Kidney epithelial cell (primary cell): ENCODE measurements at regions not wholly inside any gene's neighbourhood (a gene's known extent, or its start where the extent isn't known, plus 50 kb on each side); places are given as distances from the start of the nearest gene placed in this dataset.

Experiments used
- DNase-seq: peaks from one replicate; pipeline ENCODE4 v3.0.0-alpha.2; 2010; ENCODE audit warnings: low read depth
- H3K27me3 ChIP-seq: 2 replicates; pipeline ENCODE4 v1.6.0; 2011; ENCODE audit warnings: low read length; ENCODE audit not compliant: control insufficient read depth, insufficient read depth
- H3K36me3 ChIP-seq: 2 replicates; pipeline ENCODE4 v1.5.1; 2011; ENCODE audit warnings: low read length; ENCODE audit not compliant: control insufficient read depth, insufficient read depth
- H3K4me3 ChIP-seq: 2 replicates; pipeline ENCODE4 v1.5.1; 2011; ENCODE audit warnings: low read depth, mild to moderate bottlenecking, control low read depth, low read length
- CTCF ChIP-seq: IDR thresholded peaks from 2 replicates; pipeline ENCODE4 v1.5.1; 2011; ENCODE audit warnings: mild to moderate bottlenecking, moderate library complexity, low read length, control low read depth, inconsistent platforms; ENCODE audit not compliant: insufficient read depth, poor library complexity, severe bottlenecking

- Histone ChIP-seq H3K27me3 (no peaks in the 10 kb centered on the region), H3K36me3 (no peaks in the 10 kb centered on the region), H3K4me3 (no peak overlapping the region)
- TF ChIP-seq CTCF = no peak
- DNase-seq = no peak
Measured at GRCh38 chr13:72507416-72508199, 219.8 kb downstream of the MZT1 start.

- H3K36me3 ChIP-seq = no peaks in the 10 kb centered on the region
- H3K27me3 ChIP-seq = no peaks in the 10 kb centered on the region
- no peak for TF ChIP-seq CTCF
- DNase-seq = no peak
- H3K4me3 ChIP-seq = no peak overlapping the region
Measured at GRCh38 chr13:72506706-72507105, 220.7 kb downstream of the MZT1 start.

- no peak for DNase-seq
- TF ChIP-seq CTCF = no peak
- Histone ChIP-seq H3K4me3 (no peak overlapping the region), H3K36me3 (no peaks in the 10 kb centered on the region), H3K27me3 (no peaks in the 10 kb centered on the region)
Measured at GRCh38 chr13:72505376-72505775, 222.1 kb downstream of the MZT1 start.

- DNase-seq = no peak
- H3K27me3 ChIP-seq = no peaks in the 10 kb centered on the region
- H3K4me3 ChIP-seq = no peak overlapping the region
Measured at GRCh38 chr13:72504131-72504841, 223.1 kb downstream of the MZT1 start.

GRCh38 chr13:72500851-72501250 lies 226.6 kb downstream of the MZT1 start:
- DNase-seq = no peak
- Histone ChIP-seq H3K4me3 (no peak overlapping the region), H3K27me3 (no peaks in the 10 kb centered on the region), H3K36me3 (no peaks in the 10 kb centered on the region)
- no peak for TF ChIP-seq CTCF

More at GRCh38 chr13:72504131-72504841, 223.1 kb downstream of the MZT1 start:
- TF ChIP-seq CTCF = no peak
- no peaks in the 10 kb centered on the region for H3K36me3 ChIP-seq
